Adrenal gland (tissue), 5 donors: ENCODE measurements at regions not wholly inside any gene's neighbourhood (a gene's known extent, or its start where the extent isn't known, plus 50 kb on each side); places are given as distances from the start of the nearest gene placed in this dataset.
"Not testable (repeated sequence)": the region's sequence is repeated elsewhere in the genome, so short reads cannot be mapped to it uniquely, and the experiment has no call there.

ENCODE experiments used
- POLR2A ChIP-seq, 2 donors: fragments of 450-650 bp; IDR thresholded peaks; one replicate each; pipeline ENCODE4 v1.6.1; 2017; ENCODE audit warnings: antibody characterized with exemption in 2 of 2, mild to moderate bottlenecking in 2 of 2, moderate library complexity in 1 of 2
- TF ChIP-seq, protein P1 (sequence below), 6 experiments: fragments of 450-650 bp in 4 of 6; fragments of 200-600 bp in 2 of 6; sonication (generic) in 1 of 6; IDR thresholded peaks; 1 replicate in 5 of 6; 2 replicates in 1 of 6; pipeline versions ENCODE4 v1.5.1 to v1.8.0; 2016 to 2021; ENCODE audit warnings: antibody characterized with exemption in 6 of 6, mild to moderate bottlenecking in 2 of 6, moderate library complexity in 1 of 6
- donor health status: DM: no; HTN: no; CAD: no.

DNA sequence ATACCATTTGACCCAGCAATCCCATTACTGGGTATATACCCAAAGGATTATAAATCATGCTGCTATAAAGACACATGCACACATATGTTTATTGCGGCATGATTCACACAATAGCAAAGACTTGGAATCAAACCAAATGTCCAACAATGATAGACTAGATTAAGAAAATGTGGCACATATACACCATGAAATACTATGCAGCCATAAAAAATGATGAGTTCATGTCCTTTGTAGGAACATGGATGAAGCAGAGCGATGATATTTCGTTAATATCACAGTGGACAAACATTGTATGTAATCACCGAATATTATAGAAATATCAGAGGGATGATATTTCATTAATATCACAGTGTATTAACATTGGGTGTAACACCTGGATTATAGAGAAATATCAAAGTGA lies 64.9 kb upstream of the CNIH3 start:
- TF ChIP-seq, protein P1, sequence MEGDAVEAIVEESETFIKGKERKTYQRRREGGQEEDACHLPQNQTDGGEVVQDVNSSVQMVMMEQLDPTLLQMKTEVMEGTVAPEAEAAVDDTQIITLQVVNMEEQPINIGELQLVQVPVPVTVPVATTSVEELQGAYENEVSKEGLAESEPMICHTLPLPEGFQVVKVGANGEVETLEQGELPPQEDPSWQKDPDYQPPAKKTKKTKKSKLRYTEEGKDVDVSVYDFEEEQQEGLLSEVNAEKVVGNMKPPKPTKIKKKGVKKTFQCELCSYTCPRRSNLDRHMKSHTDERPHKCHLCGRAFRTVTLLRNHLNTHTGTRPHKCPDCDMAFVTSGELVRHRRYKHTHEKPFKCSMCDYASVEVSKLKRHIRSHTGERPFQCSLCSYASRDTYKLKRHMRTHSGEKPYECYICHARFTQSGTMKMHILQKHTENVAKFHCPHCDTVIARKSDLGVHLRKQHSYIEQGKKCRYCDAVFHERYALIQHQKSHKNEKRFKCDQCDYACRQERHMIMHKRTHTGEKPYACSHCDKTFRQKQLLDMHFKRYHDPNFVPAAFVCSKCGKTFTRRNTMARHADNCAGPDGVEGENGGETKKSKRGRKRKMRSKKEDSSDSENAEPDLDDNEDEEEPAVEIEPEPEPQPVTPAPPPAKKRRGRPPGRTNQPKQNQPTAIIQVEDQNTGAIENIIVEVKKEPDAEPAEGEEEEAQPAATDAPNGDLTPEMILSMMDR (IDR thresholded peaks at IDR 0.05) = not testable (repeated sequence)
- not testable (repeated sequence) for TF ChIP-seq POLR2A (IDR thresholded peaks at IDR 0.05)
